Ishikawa (cell line): ENCODE measurements at regions not wholly inside any gene's neighbourhood (a gene's known extent, or its start where the extent isn't known, plus 50 kb on each side); places are given as distances from the start of the nearest gene placed in this dataset.

Experiments
- TEAD4 ChIP-seq: IDR thresholded peaks from 2 replicates; pipeline ENCODE4 v1.6.1; 2012
- TF ChIP-seq, protein P1 (sequence below): IDR thresholded peaks from 2 replicates; pipeline ENCODE4 v1.6.1; 2012

DNA sequence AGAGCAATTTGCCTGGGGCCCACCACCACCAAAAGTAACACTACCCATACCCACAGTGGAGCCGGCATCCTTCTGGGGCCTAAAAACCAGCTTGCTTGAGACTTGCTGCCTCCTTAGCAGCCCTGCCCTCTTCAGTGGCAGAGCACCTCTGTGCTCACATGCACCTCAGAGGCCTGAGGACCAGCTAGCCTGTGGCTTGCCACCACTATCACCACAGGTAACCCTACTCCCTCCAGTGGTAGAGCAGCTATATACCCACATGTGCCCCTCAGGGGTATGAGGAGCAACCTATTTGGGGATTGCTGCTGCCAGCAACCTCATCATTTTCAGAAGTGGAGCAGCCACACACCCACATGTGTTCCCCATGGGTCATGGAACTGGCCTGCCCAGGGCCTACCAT, 111.4 kb upstream of the SPRY2 start:
- TF ChIP-seq, protein P1, sequence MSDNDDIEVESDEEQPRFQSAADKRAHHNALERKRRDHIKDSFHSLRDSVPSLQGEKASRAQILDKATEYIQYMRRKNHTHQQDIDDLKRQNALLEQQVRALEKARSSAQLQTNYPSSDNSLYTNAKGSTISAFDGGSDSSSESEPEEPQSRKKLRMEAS = no peak
- TF ChIP-seq TEAD4 = no peak
